ENCODE measurements at regions not wholly inside any gene's neighbourhood (a gene's known extent, or its start where the extent isn't known, plus 50 kb on each side); places are given as distances from the start of the nearest gene placed in this dataset.

GRCh38 chr10:43318976-43319960 is 52.2 kb upstream of the FXYD4 start (continued):
- TF ChIP-seq SP1 (CRISPR knock-in tag; IDR thresholded peaks at IDR 0.05) (no peak), DPF2 (IDR thresholded peaks at IDR 0.05) (no peak), ASH1L (IDR thresholded peaks at IDR 0.05; ENCODE audit: borderline replicate concordance, low read depth, partially characterized antibody) (no peak), TAF9B (IDR thresholded peaks at IDR 0.05; ENCODE audit: partially characterized antibody) (no peak)

- no peaks in the 10 kb centered on the region for H3K9me3 ChIP-seq (replicated peaks; ENCODE audit: control insufficient read depth, insufficient read depth, low read depth, low read length)
- ATAC-seq (no peak), FAIRE-seq (no peak), DNase-seq (ENCODE audit: extremely low read depth in 1 of 4, low spot score in 3 of 4) (no peak)
- intact Hi-C loops (cut with micrococcal nuclease): no loop called here
- H3K9me1 ChIP-seq (ENCODE audit: control insufficient read depth, insufficient read depth, low read length): no peaks in the 10 kb centered on the region
- H3K4me2 ChIP-seq (ENCODE audit: insufficient read depth, low read length): no peak overlapping the region
- H3K27me3 ChIP-seq (ENCODE audit: control insufficient read depth in 2 of 2, insufficient read depth in 2 of 2, low read length in 2 of 2): peaks cover 65 to 90% of the 10 kb centered on the region in 2 experiments
- in situ Hi-C loops (cut with MboI): no loop called here
- H4K20me1 ChIP-seq (replicated peaks; ENCODE audit: control insufficient read depth, insufficient read depth, low read length): 0 out of 2 replicates have a peak, but pooled peaks cover 4% of the 10 kb centered on the region
- 3% methylated on average over 7 of the region's 7 CpGs for WGBS (ENCODE audit: insufficient coverage, low coverage, missing lambda C conversion rate)
- no peak overlapping the region for H2AFZ ChIP-seq (ENCODE audit: low read depth, low read length)
- ChIA-PET POLR2A (interaction anchor here (0.7 kb wide), 1 partner anchor 116 kb away, joined by 3 read pairs; no protein-coding TSS in a partner anchor), CTCF (ENCODE audit: low intra/inter-chr PET ratio) (no interaction called here)
- no TSS peak for BruUV-seq (replicated peaks)
- no peaks in the 10 kb centered on the region for H3K36me3 ChIP-seq (ENCODE audit: control insufficient read depth, insufficient read depth, low read length)
- H3K4me1 ChIP-seq (replicated peaks in 1 of 2; ENCODE audit: control insufficient read depth in 2 of 2, insufficient read depth in 2 of 2, low read length in 2 of 2): peaks cover 4 to 12% of the 10 kb centered on the region in 2 experiments; a peak in 1 of 5 replicates
- H3K27ac ChIP-seq (ENCODE audit: extremely low read depth, low read depth, low read length): no peak overlapping the region
- H3K9ac ChIP-seq (ENCODE audit: insufficient read depth in 1 of 2, low read depth in 2 of 2, low read length in 2 of 2): no peak overlapping the region
- no peak overlapping the region for H3K4me3 ChIP-seq
- H3K79me2 ChIP-seq (ENCODE audit: control insufficient read depth, insufficient read depth, low read length): no peaks in the 10 kb centered on the region
- TF ChIP-seq SIX5 (IDR thresholded peaks at IDR 0.05; ENCODE audit: borderline replicate concordance in 1 of 2, insufficient read depth in 1 of 2, low read depth in 1 of 2, low read length in 2 of 2) (no peak), NCOR1 (IDR thresholded peaks at IDR 0.05) (no peak), NR1H2 (CRISPR knock-in tag; IDR thresholded peaks at IDR 0.05) (no peak), SIN3B (IDR thresholded peaks at IDR 0.05; ENCODE audit: low read depth) (no peak), ZNF12 (CRISPR knock-in tag; IDR thresholded peaks at IDR 0.05) (no peak), ELK3 (CRISPR knock-in tag; IDR thresholded peaks at IDR 0.05) (no peak), GABPB1 (CRISPR knock-in tag; IDR thresholded peaks at IDR 0.05) (no peak), ZKSCAN8 (CRISPR knock-in tag; IDR thresholded peaks at IDR 0.05) (no peak), IRF1 (CRISPR knock-in tag; IDR thresholded peaks at IDR 0.05; ENCODE audit: borderline replicate concordance) (no peak), HNRNPL (IDR thresholded peaks at IDR 0.05; ENCODE audit: low read depth, low read length) (no peak), TCF3 (CRISPR knock-in tag; IDR thresholded peaks at IDR 0.05) (no peak), EZH2 (IDR thresholded peaks at IDR 0.05; ENCODE audit: borderline replicate concordance, low read depth, low read length) (no peak), NCOA2 (IDR thresholded peaks at IDR 0.05; ENCODE audit: partially characterized antibody in 2 of 2) (no peak), ZFPM2 (CRISPR knock-in tag; IDR thresholded peaks at IDR 0.05) (no peak), RFX1 (IDR thresholded peaks at IDR 0.05) (no peak), XRCC5 (IDR thresholded peaks at IDR 0.05; ENCODE audit: low read depth, low read length) (no peak), NEUROD1 (IDR thresholded peaks at IDR 0.05; ENCODE audit: borderline replicate concordance, low read depth, low read length, partially characterized antibody) (no peak), RNF2 (IDR thresholded peaks at IDR 0.05) (no peak)
Measured at GRCh38 chr10:43318456-43318855, 51.6 kb upstream of the RASGEF1A start.
